ENCODE measurements at regions not wholly inside any gene's neighbourhood (a gene's known extent, or its start where the extent isn't known, plus 50 kb on each side); places are given as distances from the start of the nearest gene placed in this dataset.

DNA sequence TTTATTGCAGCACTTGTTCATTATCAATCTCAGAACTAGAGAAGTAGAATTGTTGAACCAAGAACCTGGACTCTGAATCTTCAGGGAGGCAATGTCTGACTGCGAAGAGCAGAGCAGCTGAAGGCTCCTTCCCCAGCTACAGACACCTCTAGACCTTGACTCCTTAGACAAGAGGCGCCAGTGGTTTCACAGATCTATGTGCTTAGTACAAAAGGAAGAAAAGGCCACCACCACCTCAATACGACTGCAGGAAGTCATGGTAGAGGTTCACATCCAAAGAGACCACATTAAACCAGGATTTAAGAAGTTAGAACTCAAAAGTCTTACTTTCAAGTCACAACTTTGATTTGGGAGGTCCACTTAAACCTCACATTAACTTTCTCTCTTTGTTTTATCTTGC is 158.1 kb upstream of the VRK2 start:
- in situ Hi-C loops (cut with MboI; ENCODE audit: low sequenced_read_pairs), result no loop called here

DNA sequence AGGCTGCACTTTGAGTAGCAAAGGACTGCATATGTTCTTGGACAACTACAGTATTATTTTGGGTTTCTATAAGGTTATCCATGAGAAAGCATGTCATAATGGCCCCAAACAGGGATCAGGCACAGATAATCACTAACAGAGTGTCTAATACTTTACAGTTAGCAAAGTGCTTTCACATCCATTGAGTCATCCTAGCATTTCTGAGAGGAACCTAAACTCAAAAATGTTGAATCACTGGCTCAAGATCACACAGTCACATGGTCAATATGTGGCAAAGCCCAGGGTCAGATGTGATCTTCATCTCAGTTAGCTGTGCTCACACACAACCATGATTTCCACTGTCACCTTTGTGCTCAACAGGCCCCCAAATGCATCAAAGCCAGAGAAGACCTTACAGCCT is 156.1 kb upstream of the VRK2 start:
- in situ Hi-C loops (cut with MboI; ENCODE audit: low sequenced_read_pairs), result no loop called here

- in situ Hi-C loops (cut with MboI; ENCODE audit: low sequenced_read_pairs), result no loop called here
Observed at GRCh38 chr2:57891086-57891712, 155.4 kb upstream of the VRK2 start.

- in situ Hi-C loops (cut with MboI; ENCODE audit: low sequenced_read_pairs), result no loop called here
Observed at GRCh38 chr2:57892920-57893319, 153.7 kb upstream of the VRK2 start.

DNA sequence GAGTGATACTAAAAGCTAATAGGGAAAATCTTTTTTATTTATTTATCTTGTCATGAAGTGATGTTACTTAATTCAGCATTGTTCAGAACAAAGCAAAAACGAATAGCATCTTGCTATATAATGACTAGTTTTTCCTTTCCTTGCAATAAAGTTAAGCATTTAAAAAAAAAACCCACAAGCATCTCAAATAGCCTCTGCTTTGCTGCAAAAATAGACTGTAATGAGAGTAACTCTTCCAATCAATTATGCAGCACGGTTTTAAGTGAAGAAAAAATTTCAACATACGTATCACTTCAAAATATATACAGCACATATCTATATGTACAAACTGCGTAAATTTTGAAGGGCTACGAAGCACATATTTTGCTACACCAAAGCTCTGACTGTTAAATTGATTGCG is 153.3 kb upstream of the VRK2 start:
- in situ Hi-C loops (cut with MboI; ENCODE audit: low sequenced_read_pairs), result no loop called here

GRCh38 chr2:57893786-57894185 is 152.8 kb upstream of the VRK2 start:
- in situ Hi-C loops (cut with MboI; ENCODE audit: low sequenced_read_pairs), result no loop called here

GRCh38 chr2:57894381-57894780 is 152.2 kb upstream of the VRK2 start:
- in situ Hi-C loops (cut with MboI; ENCODE audit: low sequenced_read_pairs), result no loop called here

DNA sequence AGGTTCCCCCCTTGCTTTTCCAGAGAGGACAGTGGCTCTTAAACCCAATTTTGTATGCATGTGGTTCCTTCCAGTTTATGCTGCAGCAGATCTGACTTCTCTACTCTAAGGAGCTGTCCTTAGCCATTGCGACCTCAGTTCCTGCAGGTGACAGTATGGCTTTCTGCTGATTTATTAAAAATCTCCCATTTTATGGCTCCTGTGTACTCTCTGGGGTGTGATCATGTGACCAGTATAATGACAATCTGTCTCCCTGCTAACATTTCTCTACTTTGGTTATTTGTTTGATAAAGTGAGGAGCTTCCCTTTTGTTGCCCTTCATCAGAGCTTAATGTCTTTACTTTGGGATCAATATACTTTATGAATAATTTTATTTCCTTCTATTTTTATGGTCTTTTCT is 148.7 kb upstream of the VRK2 start:
- in situ Hi-C loops (cut with MboI; ENCODE audit: low sequenced_read_pairs), result no loop called here

DNA sequence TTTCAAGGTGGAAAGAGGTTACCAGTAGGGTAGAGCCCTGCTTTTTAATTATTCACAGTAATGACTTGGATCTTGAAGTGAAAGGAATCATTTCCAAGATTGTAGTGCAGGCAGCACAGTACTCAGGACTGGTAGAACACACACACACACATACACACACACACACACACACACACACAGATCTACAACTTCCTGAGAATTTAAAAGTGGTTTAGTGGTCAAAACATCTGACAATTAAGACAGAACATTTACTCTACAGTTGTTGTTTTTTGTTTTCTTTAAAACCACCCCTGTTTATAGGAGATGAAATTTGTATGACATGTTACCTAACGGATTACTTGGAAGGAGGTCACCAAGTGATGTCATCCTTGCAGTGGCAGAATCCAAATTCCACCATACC is 146.7 kb upstream of the VRK2 start:
- in situ Hi-C loops (cut with MboI; ENCODE audit: low sequenced_read_pairs), result no loop called here

DNA sequence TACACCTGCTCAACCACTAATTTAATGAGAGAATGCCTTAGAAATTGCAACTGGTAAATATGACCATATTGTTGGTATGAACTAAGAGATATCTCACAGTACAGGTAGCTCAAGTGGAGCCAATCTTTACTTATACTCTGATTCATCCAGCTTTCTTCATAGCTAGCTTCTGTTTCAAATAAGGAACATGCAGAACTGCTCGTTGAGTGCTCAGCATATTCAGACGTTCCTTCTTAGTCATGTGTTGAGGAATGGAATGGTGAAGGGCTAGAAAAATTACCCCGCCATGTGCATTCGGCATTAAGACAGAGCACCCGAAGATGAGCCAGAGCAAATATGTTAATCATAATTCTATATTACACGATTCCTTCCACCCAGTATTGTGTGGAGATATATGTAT is 144.0 kb upstream of the VRK2 start:
- in situ Hi-C loops (cut with MboI; ENCODE audit: low sequenced_read_pairs), result no loop called here

GRCh38 chr2:57906152-57906732 is 140.4 kb upstream of the VRK2 start:
- in situ Hi-C loops (cut with MboI; ENCODE audit: low sequenced_read_pairs), result no loop called here

DNA sequence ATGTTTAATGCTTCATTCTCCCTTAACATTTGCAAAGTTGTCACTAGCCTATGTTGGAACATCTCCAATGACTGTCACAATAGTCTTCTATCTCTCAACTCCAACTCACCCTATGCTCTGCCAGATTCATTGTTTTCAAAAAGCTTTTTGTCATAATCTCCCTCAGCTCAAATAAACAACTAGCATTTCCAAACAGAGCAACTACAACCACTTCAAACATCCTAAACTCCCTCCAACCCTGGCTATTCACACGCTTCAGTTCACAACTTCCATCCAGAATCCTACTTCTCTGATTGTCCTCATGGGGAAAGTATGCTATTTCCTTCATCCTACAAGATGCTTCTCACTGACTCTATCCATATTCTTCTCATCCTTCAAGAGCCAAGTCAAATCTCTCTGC is 139.2 kb upstream of the VRK2 start:
- in situ Hi-C loops (cut with MboI; ENCODE audit: low sequenced_read_pairs), result no loop called here

DNA sequence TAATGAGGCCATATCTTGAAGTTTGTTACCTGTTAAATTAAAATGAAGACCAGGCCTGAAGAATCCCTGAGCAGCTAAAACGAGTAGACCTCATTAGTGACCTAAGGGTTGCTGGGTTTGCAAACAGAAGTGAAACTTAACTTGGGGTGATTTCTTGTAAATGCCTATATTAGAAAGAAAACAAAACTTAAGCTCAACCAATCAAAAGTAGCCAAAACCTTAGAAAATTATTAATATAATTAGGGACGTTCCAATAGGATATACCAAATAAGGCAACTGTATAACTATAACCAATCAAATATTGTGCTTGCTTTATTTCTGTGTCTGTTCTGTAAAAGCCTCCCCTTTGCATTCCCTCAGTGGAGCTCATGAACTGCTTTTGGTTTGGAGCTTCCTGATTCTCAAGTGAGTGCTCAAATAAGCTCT is 137.9 kb upstream of the VRK2 start:
- in situ Hi-C loops (cut with MboI; ENCODE audit: low sequenced_read_pairs), result no loop called here

DNA sequence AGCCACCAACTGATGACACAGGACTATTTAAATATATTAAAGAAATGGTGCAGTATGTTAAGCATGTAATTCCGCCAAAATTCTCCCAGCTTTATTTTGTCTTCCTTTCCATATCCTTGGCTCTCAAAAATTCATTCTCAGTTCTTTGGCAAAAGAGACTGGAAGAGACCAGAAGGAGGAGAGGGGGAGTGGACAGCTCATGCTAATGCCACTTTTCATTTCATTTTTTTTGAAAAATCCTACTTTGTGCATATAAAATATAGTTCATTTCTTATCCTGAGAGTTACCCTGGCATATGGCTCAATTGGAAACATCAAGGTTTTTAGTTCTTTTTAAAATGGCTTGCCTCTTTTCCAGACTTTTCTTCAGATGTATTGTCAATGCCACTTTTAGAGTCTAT is 128.5 kb upstream of the VRK2 start:
- in situ Hi-C loops (cut with MboI; ENCODE audit: low sequenced_read_pairs), result no loop called here

- in situ Hi-C loops (cut with MboI; ENCODE audit: low sequenced_read_pairs), result no loop called here
Observed at GRCh38 chr2:57920342-57920939, 126.2 kb upstream of the VRK2 start.

GRCh38 chr2:57934659-57935058 is 111.9 kb upstream of the VRK2 start:
- in situ Hi-C loops (cut with MboI; ENCODE audit: low sequenced_read_pairs), result no loop called here

- in situ Hi-C loops (cut with MboI; ENCODE audit: low sequenced_read_pairs), result no loop called here
Observed at GRCh38 chr2:57936216-57936615, 110.4 kb upstream of the VRK2 start.

DNA sequence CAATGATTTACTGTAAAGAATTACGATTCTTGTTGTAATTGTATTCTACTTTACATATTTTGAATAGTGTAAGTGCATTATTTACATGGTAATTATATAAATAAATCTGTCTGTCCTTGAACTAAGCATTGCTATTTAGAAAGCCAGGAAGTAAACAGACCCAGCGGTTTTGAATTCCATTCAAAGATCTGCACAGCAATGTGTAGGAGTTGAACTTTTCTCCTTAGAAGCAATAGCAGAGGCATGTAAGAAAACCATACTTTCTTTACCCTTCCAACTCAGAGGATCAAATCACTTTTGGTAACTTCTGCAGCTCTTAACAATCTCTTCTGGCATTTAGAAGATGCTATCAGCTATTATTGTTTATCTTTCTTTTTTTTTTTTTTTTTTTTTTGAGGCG is 109.2 kb upstream of the VRK2 start:
- in situ Hi-C loops (cut with MboI; ENCODE audit: low sequenced_read_pairs), result no loop called here

- in situ Hi-C loops (cut with MboI; ENCODE audit: low sequenced_read_pairs), result no loop called here
Observed at GRCh38 chr2:57941816-57942215, 104.8 kb upstream of the VRK2 start.

- in situ Hi-C loops (cut with MboI; ENCODE audit: low sequenced_read_pairs), result no loop called here
Observed at GRCh38 chr2:57943315-57943714, 103.3 kb upstream of the VRK2 start.

DNA sequence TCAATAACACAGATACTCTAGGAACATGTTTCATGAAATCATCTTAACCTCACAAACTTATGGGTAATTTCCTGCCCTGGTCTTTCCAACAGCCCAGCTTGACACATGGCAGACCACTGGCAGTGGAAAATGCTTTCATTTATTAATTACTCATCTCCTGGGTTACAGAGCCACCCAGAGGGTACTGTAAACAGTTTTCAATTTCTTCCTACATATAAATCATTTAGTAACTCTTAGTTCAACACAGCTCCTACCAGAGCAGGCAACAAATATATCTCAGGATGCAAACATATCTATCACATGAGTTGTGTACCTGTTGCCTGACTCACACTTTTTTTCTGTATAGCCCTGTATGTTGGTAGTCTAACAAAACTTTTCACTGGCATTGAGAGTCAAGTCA is 99.2 kb upstream of the VRK2 start:
- in situ Hi-C loops (cut with MboI; ENCODE audit: low sequenced_read_pairs), result no loop called here

DNA sequence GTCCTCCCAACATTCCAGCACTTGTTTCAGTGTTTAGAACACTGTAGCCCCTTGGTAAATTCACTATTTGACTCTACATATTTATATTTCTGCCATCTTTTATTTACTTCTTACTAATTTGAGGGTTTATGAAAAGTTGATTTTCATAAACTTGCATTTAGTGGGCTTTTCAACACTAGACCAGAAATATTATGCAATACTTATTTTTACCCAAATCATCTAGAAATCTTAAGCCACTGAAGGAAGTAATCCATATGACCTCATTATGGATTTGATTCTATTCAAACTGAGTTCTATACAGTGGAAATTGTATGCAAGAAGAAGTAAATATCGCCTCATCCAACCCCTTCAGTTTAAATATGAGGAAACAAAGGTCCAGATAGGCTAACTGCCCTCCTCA is 92.6 kb upstream of the VRK2 start:
- in situ Hi-C loops (cut with MboI; ENCODE audit: low sequenced_read_pairs), result no loop called here

DNA sequence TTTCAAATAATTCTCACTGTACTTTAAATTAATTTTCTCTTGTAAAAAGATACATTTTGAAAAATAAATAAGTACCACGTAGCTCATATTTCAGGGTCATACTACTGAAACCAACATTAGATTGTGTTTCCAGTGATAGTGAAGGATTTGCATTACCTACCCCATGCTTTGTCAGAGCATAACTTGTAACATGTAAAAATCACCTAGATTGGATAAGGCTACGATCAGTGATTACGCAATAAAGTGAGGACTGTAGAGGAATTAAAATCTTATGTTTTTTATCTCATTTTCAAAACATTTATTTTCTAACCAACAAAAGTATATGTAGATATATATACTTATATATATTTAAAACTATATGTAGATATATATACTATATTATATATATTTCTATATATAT is 89.4 kb upstream of the VRK2 start:
- in situ Hi-C loops (cut with MboI; ENCODE audit: low sequenced_read_pairs), result no loop called here
